ENCODE measurements at regions not wholly inside any gene's neighbourhood (a gene's known extent, or its start where the extent isn't known, plus 50 kb on each side); places are given as distances from the start of the nearest gene placed in this dataset.
"Not testable (repeated sequence)": the region's sequence is repeated elsewhere in the genome, so short reads cannot be mapped to it uniquely, and the experiment has no call there.

- Mint-ChIP-seq H3K27me3 (peaks cover 15 to 37% (median 22%) of the 10 kb centered on the region in 3 donors), H3K36me3 (no peaks in the 10 kb centered on the region), H3K9me3 (no peaks in the 10 kb centered on the region), H3K4me3 (no peak overlapping the region), H3K4me1 (peaks cover 0 to 3% (median 0%) of the 10 kb centered on the region in 3 donors), H3K27ac (peak overlapping the region in 1 of 6 donors; percentile 58)
- ATAC-seq (ENCODE audit: low read depth in 2 of 2): no peak
- no peak for DNase-seq
These were observed 83.2 kb downstream of the BUD13 start for GRCh38 chr11:116689413-116690127.

GRCh38 chr11:116688202-116688540 lies 84.6 kb downstream of the BUD13 start:
- no peak overlapping the region for H3K4me3 Mint-ChIP-seq
- no peak overlapping the region for H3K27ac Mint-ChIP-seq
- no peak for ATAC-seq (ENCODE audit: low read depth in 2 of 2)

GRCh38 chr11:116687458-116688201 lies 85.2 kb downstream of the BUD13 start:
- Mint-ChIP-seq H3K27ac (peak overlapping the region in 3 of 6 donors; percentile 29 to 89 (median 61)), H3K4me3 (no peak overlapping the region), H3K36me3 (no peaks in the 10 kb centered on the region), H3K4me1 (peaks cover 0 to 3% (median 0%) of the 10 kb centered on the region in 3 donors), H3K9me3 (peaks cover 0 to 15% (median 5%) of the 10 kb centered on the region in 7 donors), H3K27me3 (peaks cover 15 to 32% (median 22%) of the 10 kb centered on the region in 3 donors)
- ATAC-seq (ENCODE audit: low read depth in 2 of 2) (no peak), DNase-seq (no peak)

More at GRCh38 chr11:116688202-116688540, 84.6 kb downstream of the BUD13 start:
- DNase-seq: no peak
- Mint-ChIP-seq H3K4me1 (peaks cover 0 to 3% (median 0%) of the 10 kb centered on the region in 3 donors), H3K36me3 (no peaks in the 10 kb centered on the region), H3K27me3 (peaks cover 15 to 32% (median 22%) of the 10 kb centered on the region in 3 donors), H3K9me3 (peaks cover 0 to 10% (median 4%) of the 10 kb centered on the region in 7 donors)

- no peak for ATAC-seq (ENCODE audit: low read depth in 2 of 2)
- Mint-ChIP-seq H3K9me3 (peaks cover 0 to 15% (median 5%) of the 10 kb centered on the region in 7 donors), H3K27me3 (peaks cover 15 to 32% (median 22%) of the 10 kb centered on the region in 3 donors), H3K4me1 (peaks cover 0 to 3% (median 0%) of the 10 kb centered on the region in 3 donors), H3K27ac (no peak overlapping the region), H3K4me3 (no peak overlapping the region), H3K36me3 (no peaks in the 10 kb centered on the region)
- DNase-seq: no peak
These were observed 85.9 kb downstream of the BUD13 start for GRCh38 chr11:116686866-116687265.

GRCh38 chr11:116683982-116684381 lies 88.8 kb downstream of the BUD13 start:
- H3K27ac Mint-ChIP-seq: no peak overlapping the region
- peaks cover 15 to 44% (median 31%) of the 10 kb centered on the region in 3 donors for H3K27me3 Mint-ChIP-seq
- no peaks in the 10 kb centered on the region for H3K36me3 Mint-ChIP-seq
- H3K4me1 Mint-ChIP-seq: no peaks in the 10 kb centered on the region
- no peak overlapping the region for H3K4me3 Mint-ChIP-seq
- peaks cover 0 to 15% (median 5%) of the 10 kb centered on the region in 7 donors for H3K9me3 Mint-ChIP-seq
- DNase-seq (no peak), ATAC-seq (ENCODE audit: low read depth in 2 of 2) (no peak)

- ATAC-seq (ENCODE audit: low read depth in 2 of 2) (no peak), DNase-seq (no peak)
- H3K4me3 Mint-ChIP-seq: no peak overlapping the region
- H3K9me3 Mint-ChIP-seq: peaks cover 0 to 20% (median 5%) of the 10 kb centered on the region in 7 donors
- H3K27me3 Mint-ChIP-seq: peaks cover 8 to 20% (median 9%) of the 10 kb centered on the region in 3 donors
- H3K4me1 Mint-ChIP-seq: no peaks in the 10 kb centered on the region
- no peak overlapping the region for H3K27ac Mint-ChIP-seq
- H3K36me3 Mint-ChIP-seq: no peaks in the 10 kb centered on the region
These were observed 92.2 kb downstream of the BUD13 start for GRCh38 chr11:116680349-116681125.

GRCh38 chr11:116678887-116679286 lies 93.9 kb downstream of the BUD13 start:
- no peak for DNase-seq
- Mint-ChIP-seq H3K27ac (no peak overlapping the region), H3K36me3 (no peaks in the 10 kb centered on the region), H3K27me3 (peaks cover 0 to 19% (median 9%) of the 10 kb centered on the region in 3 donors), H3K4me1 (no peaks in the 10 kb centered on the region), H3K4me3 (no peak overlapping the region), H3K9me3 (peaks cover 5 to 29% (median 15%) of the 10 kb centered on the region in 7 donors)
- ATAC-seq (ENCODE audit: low read depth in 2 of 2): no peak

GRCh38 chr11:116667318-116667717 lies 105.5 kb downstream of the BUD13 start:
- not testable (repeated sequence) for H3K27ac Mint-ChIP-seq; H3K4me1 Mint-ChIP-seq; H3K4me3 Mint-ChIP-seq; DNase-seq; ATAC-seq (ENCODE audit: low read depth in 2 of 2)
- peaks cover 16 to 26% of the 10 kb centered on the region in 2 donors for H3K36me3 Mint-ChIP-seq
- peaks cover 26 to 59% (median 42%) of the 10 kb centered on the region in 3 donors for H3K27me3 Mint-ChIP-seq
- H3K9me3 Mint-ChIP-seq: peaks cover 18 to 77% (median 41%) of the 10 kb centered on the region in 7 donors

- Mint-ChIP-seq H3K36me3 (peaks cover 16 to 26% of the 10 kb centered on the region in 2 donors), H3K27me3 (peaks cover 26 to 65% (median 48%) of the 10 kb centered on the region in 3 donors), H3K4me3 (peak overlapping the region in 1 of 8 donors; percentile 30), H3K9me3 (peaks cover 18 to 75% (median 41%) of the 10 kb centered on the region in 7 donors)
- not testable (repeated sequence) for H3K4me1 Mint-ChIP-seq; ATAC-seq (ENCODE audit: low read depth in 2 of 2); DNase-seq; H3K27ac Mint-ChIP-seq
These were observed 106.0 kb downstream of the BUD13 start for GRCh38 chr11:116666673-116667249.

GRCh38 chr11:116665523-116665922 lies 107.3 kb downstream of the BUD13 start:
- Mint-ChIP-seq H3K9me3 (peaks cover 15 to 65% (median 33%) of the 10 kb centered on the region in 7 donors), H3K4me3 (no peak overlapping the region)

GRCh38 chr11:116661056-116661455 lies 111.7 kb downstream of the BUD13 start:
- Mint-ChIP-seq H3K9me3 (peaks cover 11 to 37% (median 21%) of the 10 kb centered on the region in 7 donors), H3K36me3 (peaks cover 16 to 27% of the 10 kb centered on the region in 2 donors), H3K27ac (no peak overlapping the region), H3K4me3 (no peak overlapping the region), H3K27me3 (peaks cover 41 to 62% (median 57%) of the 10 kb centered on the region in 3 donors), H3K4me1 (no peaks in the 10 kb centered on the region)
- ATAC-seq (ENCODE audit: low read depth in 2 of 2) (no peak), DNase-seq (no peak)

More at GRCh38 chr11:116665523-116665922, 107.3 kb downstream of the BUD13 start:
- ATAC-seq (ENCODE audit: low read depth in 2 of 2) (no peak), DNase-seq (no peak)
- peaks cover 33 to 71% (median 60%) of the 10 kb centered on the region in 3 donors for H3K27me3 Mint-ChIP-seq
- no peak overlapping the region for H3K27ac Mint-ChIP-seq
- no peaks in the 10 kb centered on the region for H3K4me1 Mint-ChIP-seq
- peaks cover 16 to 26% of the 10 kb centered on the region in 2 donors for H3K36me3 Mint-ChIP-seq

GRCh38 chr11:116660011-116660410 lies 112.8 kb downstream of the BUD13 start:
- Mint-ChIP-seq H3K4me1 (no peaks in the 10 kb centered on the region), H3K27ac (peak overlapping the region in 1 of 6 donors; percentile 71), H3K36me3 (peaks cover 10 to 18% of the 10 kb centered on the region in 2 donors), H3K9me3 (peaks cover 7 to 34% (median 14%) of the 10 kb centered on the region in 7 donors), H3K27me3 (peaks cover 32 to 63% (median 53%) of the 10 kb centered on the region in 3 donors), H3K4me3 (no peak overlapping the region)
- DNase-seq (no peak), ATAC-seq (ENCODE audit: low read depth in 2 of 2) (no peak)
